Anterior cingulate cortex (tissue), 58 donors: ENCODE measurements at regions not wholly inside any gene's neighbourhood (a gene's known extent, or its start where the extent isn't known, plus 50 kb on each side); places are given as distances from the start of the nearest gene placed in this dataset.

Experiments used
- DNase-seq, 58 donors: peaks; one replicate each; lab custom pipeline; 2025; lab: John Stamatoyannopoulos, UW

DNA sequence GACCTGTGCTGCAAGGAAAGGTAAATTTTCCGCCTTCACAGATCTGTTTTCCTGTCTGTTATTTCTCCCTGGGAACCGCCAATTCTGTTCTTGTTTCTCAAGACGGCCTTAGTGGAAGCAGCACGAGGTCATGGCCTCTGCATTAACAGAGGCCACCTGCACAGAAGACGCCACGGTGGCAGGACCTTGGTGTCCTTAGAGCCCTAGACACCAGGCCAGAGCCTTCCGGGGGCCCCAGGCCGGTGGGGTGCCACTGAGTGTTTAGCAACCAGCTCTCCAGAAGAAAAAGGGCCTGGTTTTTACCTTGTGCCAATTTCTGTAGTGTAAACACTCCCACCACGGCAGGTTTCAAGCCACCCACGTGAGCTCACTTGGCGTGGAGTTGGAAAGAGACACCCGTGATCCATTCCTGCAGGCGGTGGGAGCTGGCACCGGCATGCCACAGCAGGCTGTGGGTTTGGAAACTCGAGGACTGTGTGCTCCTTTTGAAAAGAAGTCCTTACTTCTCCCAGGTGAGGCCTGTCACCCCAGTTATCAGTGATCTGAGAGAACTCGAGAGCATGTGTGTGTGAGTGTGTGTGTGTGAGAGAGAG lies 103.9 kb upstream of the HDAC4 start:
- DNase-seq = peak in 1 of 58 donors; percentile 12

DNA sequence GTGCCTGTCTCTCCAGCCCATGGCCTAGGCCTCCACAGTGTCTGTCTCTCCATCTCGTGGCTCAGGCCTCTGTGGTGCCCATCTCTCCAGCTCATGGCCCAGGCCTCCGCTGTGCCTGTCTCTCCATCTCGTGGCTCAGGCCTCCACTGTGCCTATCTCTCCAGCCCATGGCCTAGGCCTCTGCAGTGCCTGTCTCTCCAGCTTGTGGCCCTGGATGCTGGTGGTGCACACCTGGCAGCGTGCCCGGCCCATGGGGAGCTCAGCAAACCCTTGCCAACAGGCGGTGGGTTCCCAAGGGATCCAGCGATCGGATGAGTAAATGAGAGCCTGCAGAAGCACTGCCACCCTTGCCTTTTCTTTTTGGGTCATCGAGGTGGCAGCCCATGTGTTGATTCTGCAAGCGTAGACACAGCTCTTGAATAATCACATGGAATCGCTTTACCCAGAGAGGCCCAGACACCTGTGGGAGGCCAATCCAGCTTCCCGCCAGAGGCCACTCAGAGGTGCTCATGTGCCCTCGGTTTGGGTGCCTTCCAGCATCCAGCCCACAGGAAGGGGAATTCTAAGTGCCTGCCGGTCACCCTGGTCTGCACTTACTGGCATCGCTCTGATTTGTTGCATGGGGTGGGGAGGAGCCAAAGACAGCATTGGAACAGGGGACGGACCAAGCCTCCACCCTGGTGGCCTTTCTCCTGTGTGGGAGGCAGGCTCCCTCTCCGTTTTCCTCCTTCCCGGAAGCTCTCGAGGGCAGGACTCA lies 101.8 kb upstream of the HDAC4 start:
- DNase-seq = no peak

DNA sequence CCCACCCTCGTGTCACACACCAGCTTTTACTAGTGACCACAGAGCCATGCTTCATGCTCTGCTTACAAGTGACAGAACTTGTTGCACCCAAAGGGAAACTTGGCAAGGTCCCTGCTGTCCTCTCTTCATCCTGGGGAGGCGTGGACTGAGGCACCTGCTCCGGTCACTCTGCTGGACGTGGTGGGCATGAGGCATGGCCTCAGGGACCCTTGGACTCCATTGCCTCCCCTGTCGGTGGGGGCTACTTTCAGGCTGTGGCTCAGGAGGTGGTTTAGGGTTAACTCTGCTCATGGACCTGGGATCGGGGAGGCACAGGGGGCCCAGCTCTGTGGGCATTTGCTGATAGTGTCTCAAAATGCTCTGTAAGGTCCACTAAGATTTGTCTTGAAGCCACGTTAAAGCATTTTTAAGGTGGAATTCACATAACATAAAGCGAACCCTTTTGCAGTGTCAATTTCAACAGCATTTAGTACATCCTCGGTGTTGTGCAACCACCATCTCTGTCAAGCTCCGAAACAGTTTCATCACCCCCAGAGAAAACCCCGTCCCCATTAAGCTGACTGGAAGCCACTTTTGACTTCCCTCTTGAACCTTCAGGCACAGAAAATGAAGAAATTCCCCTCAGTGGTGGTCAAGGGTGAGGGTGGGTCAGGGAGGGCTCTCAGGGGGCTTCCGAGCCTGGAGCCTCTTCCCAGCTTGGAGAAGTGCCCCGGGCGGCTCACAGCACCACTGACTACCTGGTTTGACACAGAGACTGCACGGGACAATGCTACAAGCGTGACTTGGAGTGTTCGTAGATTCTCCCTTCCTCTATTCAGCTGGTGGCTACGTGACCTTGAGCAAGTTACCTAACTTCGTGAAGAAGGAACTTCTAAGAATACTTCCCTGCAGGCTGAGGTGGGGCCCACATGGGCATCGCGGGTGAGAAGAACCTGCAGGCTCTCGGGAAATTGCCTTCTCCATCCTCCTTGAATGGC lies 100.0 kb upstream of the HDAC4 start:
- peak in 1 of 58 donors; percentile 19 for DNase-seq

DNA sequence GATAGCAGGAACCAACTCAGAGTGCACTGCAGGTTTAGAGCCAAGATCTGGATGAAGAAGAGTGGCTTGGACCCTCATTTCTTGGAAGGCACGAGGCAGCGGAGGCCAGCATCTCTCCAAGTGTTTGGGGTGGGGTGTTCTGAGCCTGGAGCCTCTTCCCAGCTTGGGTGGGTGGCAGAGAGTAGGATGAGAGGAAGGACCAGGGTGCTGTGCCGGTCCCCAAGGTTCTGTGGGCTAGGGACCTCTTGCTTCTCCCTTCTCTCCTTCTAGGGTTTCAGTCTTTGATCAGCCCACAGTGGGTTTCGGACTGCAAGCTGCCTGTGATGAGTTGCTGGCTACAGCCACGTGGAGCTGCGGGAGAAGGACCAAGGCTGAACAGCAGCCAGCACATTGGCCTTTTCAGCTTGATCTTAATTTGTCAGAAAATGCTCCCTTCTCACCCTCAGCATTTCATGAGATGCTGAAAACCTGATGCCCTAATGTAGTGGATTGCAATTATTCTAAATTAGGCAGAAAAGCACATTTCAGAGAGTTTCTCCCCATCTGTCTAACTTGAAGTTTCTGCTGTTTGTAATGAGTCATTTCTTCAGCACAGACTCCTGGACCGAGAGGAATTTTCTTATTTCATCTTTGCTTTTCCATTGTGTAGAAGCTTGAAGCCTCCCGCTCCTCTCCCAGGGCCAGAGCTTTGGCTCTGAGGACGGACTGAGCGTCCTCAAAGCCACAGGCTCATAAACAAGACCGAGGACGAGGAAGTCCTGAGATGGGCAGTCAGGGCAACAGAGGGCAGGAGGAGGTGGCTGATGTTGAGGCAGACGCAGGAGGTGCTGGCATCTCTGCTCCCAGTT lies 99.1 kb upstream of the HDAC4 start:
- peak in 12 of 58 donors; percentile 8 to 54 (median 19) for DNase-seq

DNA sequence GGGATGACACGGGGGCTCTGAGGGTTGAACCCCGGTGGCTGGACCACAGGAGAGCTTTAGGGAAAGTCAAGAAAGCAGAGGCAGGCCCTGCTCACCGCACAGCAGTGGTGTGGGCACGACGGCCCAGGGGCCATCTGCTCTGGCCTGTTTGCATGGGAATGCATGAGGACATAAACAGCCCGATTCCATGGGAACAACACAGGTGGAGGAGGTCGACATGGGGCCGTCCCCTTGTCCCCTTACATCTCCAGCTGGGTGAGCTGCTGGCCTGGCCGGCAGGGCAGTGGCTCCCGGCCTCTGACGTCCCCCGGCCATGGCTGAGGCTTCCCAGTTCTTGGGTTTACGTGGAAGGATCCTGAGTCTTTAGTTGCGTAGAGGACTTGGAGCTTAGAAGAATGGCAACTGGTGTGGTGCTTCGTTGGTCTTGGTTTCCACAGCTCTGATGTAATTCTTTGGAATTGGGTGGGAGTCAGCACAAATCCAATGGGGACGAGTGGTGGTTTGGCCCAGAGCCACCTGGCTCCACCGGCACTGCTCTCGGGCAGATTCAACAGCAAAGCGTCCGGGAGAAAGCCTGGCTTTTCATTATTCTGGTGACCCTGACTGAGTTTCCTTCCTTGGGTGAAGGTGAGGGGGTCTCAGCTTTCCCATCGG lies 98.3 kb upstream of the HDAC4 start:
- DNase-seq = peak in 3 of 58 donors; percentile 6 to 39 (median 7)

DNA sequence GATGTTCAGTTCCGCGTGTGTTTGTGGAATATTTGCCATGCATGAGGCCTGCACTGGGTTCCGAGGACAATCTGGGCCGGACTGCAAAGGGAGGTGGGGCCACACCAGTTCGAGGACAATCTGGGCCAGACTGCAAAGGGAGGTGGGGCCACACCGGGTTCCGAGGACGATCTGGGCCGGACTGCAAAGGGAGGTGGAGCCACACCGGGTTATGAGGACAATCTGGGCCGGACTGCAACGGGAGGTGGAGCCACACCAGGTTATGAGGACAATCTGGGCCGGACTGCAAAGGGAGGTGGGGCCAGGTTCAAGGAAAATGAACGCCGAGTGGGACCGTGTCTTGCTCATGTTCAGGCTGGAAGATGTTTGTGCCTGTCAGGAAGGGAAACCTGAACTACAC lies 97.8 kb upstream of the HDAC4 start:
- no peak for DNase-seq

DNA sequence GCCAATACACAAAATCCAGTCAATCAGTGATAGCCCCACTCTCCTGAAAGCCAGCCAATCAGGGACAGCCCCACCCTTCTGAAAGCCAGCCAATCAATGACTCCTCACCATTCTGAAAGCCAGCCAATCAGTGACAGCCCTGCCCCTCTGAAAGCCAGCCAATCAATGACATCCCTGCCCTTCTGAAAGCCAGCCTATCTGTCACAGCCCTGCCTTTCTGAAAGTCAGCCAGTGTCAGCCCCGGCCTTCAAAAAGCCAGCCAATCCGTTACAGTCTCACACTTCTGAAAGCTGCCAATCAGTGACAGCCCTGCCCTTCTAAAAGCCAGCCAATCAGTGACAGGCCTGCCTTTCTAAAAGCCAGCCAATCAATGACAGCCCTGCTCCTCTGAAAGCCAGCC lies 95.9 kb upstream of the HDAC4 start:
- DNase-seq = peak in 5 of 58 donors; percentile 7 to 59 (median 40)

DNA sequence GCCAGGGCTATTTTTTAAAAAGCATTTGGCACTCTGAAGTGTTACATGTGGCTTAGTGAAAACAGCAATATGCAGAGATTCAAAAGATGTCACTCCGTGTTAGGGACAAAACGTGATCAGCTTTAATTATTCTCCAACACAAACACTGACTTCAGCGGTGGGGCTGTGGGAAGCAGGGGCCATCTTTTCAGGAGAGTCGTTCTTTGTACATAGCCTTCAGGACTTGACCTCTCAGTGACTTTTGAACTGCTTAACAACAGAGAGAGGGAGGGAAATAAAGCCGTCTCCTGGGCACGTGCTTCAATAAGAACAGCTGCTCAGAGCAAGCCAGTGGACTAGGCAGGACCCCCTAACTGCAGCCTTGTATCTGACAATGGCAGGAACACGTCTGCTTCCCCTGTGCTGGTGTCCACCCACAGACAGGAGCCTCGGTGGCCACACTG lies 95.0 kb upstream of the HDAC4 start:
- DNase-seq = peak in 1 of 58 donors; percentile 36

DNA sequence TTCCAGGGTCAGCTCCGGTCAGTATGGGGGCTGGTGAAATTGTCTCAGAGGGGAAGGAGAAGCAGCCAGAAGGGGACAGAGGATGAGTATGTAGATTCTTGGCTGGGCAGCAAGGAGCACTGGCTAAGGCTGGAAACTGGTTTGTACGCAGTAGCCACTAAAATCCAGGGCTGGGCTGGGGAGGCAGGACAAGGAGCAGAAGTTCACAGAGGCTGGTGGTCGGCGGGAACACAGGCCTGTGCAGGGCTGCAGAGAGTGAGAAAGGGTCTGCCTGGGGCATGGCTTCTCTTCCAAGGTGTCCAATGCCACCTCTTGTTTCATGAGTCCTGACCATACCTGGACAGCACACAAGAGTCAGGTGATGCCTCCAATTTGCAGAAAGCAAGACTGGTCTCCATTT lies 94.4 kb upstream of the HDAC4 start:
- DNase-seq = no peak

DNA sequence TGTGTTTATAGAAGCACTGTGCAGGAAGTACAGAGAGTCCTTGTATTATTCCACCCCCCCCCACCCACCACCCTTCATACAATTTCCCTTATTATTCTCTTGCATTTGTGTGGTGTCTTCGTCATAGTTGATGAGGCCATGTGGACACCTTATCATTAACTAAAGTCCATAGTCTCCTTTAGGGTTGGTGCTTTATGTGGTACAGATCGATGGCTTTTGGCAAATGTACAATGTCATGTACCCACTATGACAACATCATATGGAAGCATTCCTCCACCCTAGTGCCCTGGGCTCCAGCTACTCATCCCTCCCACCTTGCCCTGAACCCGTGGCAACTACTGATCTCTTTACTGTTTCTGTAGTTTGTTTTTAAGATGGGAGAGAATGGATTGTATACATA lies 93.8 kb upstream of the HDAC4 start:
- no peak for DNase-seq

DNA sequence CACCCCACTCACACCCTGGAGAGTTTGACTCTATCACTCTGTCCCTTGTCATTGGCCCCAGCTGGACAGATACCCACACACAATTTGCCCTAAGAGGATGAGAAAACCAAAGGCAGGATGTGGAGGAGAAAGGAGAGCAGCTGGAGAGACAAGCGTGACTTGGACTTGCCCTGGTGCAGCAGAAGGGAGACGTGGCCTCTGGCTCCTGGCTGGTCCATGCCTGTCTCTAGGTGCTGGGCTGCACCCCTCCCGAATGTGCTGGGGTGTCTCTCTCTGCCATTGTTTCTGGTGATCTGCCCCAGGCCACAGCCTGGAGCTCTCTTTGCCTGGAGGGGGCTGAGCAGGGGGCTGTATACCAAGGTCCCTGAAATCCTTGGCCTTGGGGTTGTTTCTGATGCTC lies 88.7 kb upstream of the HDAC4 start:
- no peak for DNase-seq

DNA sequence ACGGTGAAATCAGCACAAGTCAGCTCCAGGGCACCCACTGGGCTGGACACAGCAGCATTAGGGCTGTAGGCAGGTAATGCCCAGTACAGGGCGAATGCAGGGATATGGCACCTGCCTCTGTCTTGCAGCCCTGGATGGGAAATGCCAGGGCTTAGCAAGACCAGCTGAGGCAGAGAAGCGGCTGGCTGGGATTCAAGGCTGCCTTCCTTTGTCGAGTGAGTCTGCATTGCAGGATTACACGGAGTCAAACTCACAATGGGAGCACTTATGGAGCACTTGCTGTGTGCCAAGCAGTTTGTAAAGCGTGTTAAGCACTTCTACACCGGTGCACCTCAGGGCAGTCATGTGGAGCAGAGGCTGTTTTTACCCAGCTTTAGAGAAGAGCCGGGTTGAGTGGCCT lies 87.3 kb upstream of the HDAC4 start:
- DNase-seq = no peak

DNA sequence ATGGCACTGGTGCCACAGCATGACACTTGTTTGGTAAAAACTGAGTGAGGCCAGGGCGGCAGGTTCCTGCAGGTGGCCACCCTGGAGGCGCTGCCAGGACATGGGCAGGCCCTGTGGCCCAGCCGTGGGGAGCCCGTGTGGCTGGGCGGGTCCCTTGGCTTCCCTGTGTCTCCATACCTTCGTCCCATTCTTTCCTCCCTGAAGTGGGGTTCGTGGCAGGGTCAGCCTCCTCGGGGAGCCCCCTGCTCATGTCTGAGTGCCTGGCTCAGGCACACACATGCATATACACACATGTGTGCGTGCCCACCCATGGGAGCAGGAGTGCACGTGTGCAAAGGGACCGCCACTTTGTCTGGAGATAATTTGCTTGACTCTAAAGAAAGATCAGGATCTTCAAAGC lies 86.5 kb upstream of the HDAC4 start:
- no peak for DNase-seq

DNA sequence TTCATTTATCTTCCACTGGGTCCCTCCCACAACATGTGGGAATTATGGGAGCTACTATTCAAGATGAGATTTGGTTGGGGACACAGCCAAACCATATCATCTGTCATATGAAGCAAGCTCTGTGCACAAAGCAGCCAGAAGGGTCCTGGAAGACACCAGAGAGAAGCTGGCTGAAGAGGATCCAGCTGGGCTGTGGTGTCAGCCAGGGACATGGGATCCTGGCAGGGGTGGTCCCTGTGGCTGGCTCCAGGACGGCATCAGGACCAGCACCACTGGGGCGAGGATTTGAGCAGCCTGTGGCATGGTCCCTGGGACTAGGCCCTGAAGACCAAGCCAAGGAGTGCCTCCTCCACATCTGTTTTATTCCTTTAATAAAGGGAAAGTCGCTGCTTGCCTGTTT lies 84.8 kb upstream of the HDAC4 start:
- no peak for DNase-seq

DNA sequence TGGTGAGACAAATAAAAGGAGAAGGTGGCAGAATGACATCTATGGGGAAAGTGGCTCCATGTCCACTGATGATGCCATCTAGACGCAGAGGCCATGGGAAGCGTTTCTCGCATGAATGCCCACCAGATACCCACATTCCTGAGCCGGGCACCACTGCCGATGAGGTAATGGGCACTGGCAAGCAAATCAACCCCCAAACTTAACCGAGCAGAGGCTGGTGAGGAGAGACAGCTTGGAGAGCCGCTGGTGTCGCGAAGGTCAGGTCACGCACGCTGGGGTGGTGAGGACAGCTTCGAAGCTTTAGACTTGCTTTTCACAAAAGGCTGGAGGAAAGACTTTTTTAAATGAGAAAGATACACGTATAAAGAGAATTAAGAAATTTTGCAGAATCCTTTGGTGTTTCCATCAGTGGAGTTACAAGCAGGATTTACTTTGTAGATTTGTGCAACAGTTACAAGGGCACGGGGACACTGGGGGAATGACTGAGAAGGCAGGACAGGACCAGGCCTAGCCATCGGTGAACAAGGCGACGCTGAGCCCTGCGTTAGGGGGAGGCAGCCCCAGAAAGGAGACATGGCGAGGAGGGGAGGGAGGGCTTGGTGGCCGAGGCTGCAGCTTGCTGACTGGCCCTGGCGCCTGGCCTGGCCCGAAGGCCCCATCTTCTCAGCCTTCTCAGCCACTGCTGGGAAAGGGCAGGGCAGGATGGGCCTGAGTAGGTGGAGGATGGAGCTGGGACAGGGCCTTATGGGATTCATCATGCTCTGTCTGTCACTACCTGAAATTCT lies 83.9 kb upstream of the HDAC4 start:
- no peak for DNase-seq

DNA sequence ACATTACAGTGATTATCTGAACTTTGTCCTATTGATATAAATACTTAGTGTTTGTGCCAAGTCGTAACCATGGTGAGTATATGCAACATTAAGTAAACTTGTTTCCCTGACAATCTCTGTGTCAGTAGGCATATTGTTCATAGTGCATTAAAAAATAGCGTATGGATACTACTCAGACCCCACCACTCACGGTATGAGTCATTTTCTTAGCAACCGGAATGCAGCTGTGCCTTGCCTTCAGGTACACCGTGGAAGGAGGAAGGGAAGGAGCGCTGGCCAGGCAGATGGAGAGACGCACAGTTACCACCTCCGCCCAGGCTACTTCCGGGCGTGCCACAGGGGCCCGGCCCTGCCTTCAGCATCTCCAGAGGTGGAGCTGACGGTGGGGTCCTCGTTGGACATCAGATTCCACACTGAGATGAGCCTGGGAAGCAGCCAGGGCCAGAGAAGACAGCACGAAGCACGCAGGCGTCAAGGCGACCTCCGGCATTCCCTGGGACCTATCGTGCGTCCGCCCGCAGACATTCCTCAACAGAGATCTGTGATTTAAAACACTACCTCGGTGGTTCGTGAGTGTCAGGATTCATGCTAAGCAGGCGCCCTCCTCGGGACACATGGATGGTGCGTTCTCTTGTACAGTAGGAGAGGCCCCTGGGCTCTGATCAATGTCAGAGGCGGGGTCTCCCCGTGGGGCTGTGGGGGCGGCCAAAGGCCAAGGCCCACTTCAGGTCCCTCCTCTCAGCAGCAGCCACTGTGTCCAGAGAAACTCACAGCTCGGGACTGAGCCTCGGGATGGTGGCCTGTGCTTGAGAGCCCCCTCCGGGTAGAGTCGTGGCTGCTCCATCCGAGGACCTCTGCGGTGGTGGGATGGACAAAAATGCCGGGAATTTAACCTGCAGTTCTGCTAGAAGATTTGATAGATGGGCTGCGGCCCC lies 82.2 kb upstream of the HDAC4 start:
- no peak for DNase-seq

DNA sequence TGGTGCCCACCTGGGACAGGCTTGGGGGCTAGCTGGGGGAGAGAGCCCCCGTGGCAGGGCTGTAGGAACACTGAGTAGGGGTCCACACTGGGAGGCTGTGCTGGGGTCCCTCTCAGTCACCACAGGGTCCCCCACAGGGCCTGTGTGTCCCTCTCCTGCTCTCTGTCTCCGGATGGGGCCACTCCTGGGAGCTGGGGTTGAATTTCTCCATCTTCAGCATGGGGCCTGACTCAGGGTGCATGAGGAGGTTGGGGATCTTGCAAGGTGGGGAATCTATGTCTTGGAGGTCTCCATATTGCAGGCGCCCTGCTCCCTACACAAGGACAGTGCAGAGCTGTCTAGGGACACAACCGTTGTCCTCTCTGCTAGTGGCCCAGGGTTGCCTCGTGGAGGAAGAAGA lies 78.7 kb upstream of the HDAC4 start:
- DNase-seq = no peak

DNA sequence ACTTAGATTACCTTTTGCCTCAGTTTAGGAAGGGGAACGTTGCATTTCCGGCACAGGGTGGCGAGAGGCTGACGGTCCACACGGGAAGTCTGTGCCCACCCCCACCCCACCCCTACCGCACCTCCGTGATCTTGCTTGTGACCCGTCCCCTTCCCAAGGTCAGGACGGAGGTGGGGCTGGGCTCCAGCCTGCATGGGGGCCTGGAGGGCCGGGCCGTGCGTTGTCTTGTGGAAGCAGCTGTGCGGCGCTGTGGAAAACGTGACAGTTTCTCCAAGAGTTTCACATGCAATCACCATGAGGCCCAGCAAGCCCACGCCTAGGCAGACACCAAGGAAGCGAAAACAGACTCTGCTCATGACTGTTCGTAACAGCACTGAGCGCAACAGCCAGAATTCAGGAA lies 76.8 kb upstream of the HDAC4 start:
- DNase-seq = no peak
